Uterus (tissue), 2 donors: ENCODE measurements at regions not wholly inside any gene's neighbourhood (a gene's known extent, or its start where the extent isn't known, plus 50 kb on each side); places are given as distances from the start of the nearest gene placed in this dataset.

Source experiments
- POLR2A ChIP-seq, 2 donors: fragments of 450-650 bp; IDR thresholded peaks; one replicate each; pipeline ENCODE4 v1.6.1; 2016; ENCODE audit warnings: antibody characterized with exemption in 2 of 2, mild to moderate bottlenecking in 1 of 2, moderate library complexity in 1 of 2
- TF ChIP-seq, protein P1 (sequence below), 4 experiments: fragments of 200-600 bp in 2 of 4; fragments of 450-650 bp in 2 of 4; sonication (generic) in 2 of 4; IDR thresholded peaks; one replicate each; pipeline ENCODE4 v1.5.1; 2016 to 2019; ENCODE audit warnings: antibody characterized with exemption in 4 of 4, mild to moderate bottlenecking in 2 of 4, moderate library complexity in 1 of 4

- TF ChIP-seq, protein P1, sequence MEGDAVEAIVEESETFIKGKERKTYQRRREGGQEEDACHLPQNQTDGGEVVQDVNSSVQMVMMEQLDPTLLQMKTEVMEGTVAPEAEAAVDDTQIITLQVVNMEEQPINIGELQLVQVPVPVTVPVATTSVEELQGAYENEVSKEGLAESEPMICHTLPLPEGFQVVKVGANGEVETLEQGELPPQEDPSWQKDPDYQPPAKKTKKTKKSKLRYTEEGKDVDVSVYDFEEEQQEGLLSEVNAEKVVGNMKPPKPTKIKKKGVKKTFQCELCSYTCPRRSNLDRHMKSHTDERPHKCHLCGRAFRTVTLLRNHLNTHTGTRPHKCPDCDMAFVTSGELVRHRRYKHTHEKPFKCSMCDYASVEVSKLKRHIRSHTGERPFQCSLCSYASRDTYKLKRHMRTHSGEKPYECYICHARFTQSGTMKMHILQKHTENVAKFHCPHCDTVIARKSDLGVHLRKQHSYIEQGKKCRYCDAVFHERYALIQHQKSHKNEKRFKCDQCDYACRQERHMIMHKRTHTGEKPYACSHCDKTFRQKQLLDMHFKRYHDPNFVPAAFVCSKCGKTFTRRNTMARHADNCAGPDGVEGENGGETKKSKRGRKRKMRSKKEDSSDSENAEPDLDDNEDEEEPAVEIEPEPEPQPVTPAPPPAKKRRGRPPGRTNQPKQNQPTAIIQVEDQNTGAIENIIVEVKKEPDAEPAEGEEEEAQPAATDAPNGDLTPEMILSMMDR (IDR thresholded peaks at IDR 0.05): no peak
- TF ChIP-seq POLR2A (IDR thresholded peaks at IDR 0.05): no peak
These were observed 81.6 kb upstream of the INPP4B start for GRCh38 chr4:142927721-142928120.
